ENCODE measurements at regions not wholly inside any gene's neighbourhood (a gene's known extent, or its start where the extent isn't known, plus 50 kb on each side); places are given as distances from the start of the nearest gene placed in this dataset.

DNA sequence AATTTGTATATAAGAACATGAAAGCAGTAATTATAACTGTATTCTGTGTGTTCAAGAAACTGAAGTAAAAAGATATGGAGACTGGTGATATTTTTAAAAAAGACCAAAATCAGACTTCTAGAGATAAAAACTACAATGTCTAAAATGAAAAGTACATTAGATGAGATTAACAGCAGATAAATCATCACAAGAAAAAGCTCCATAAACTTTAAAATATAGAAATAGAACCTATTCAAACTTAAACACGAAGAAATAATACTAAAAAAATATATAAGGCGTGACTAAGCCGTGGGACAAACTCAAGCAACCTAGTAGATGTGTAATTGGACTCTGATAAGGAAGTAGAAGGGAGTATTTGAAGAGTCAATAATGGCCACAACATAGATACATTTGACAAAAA, 189.1 kb upstream of the ZMIZ1 start:
- TF ChIP-seq, protein P1, sequence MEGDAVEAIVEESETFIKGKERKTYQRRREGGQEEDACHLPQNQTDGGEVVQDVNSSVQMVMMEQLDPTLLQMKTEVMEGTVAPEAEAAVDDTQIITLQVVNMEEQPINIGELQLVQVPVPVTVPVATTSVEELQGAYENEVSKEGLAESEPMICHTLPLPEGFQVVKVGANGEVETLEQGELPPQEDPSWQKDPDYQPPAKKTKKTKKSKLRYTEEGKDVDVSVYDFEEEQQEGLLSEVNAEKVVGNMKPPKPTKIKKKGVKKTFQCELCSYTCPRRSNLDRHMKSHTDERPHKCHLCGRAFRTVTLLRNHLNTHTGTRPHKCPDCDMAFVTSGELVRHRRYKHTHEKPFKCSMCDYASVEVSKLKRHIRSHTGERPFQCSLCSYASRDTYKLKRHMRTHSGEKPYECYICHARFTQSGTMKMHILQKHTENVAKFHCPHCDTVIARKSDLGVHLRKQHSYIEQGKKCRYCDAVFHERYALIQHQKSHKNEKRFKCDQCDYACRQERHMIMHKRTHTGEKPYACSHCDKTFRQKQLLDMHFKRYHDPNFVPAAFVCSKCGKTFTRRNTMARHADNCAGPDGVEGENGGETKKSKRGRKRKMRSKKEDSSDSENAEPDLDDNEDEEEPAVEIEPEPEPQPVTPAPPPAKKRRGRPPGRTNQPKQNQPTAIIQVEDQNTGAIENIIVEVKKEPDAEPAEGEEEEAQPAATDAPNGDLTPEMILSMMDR (IDR thresholded peaks at IDR 0.05), result no peak
- TF ChIP-seq POLR2A (IDR thresholded peaks at IDR 0.05), result no peak

All from thyroid gland (tissue), 4 donors.